ENCODE measurements at regions not wholly inside any gene's neighbourhood (a gene's known extent, or its start where the extent isn't known, plus 50 kb on each side); places are given as distances from the start of the nearest gene placed in this dataset.

GRCh38 chr2:147247749-147248148, 597.1 kb upstream of the ACVR2A start:
- Histone ChIP-seq H3K36me3 (ENCODE audit: low read depth) (no peaks in the 10 kb centered on the region), H3K4me3 (ENCODE audit: severe bottlenecking) (no peak overlapping the region), H3K27me3 (ENCODE audit: insufficient read depth, poor library complexity, severe bottlenecking) (no peaks in the 10 kb centered on the region), H3K9me3 (ENCODE audit: severe bottlenecking) (no peaks in the 10 kb centered on the region), H3K27ac (ENCODE audit: poor library complexity, severe bottlenecking) (no peak overlapping the region), H3K4me1 (ENCODE audit: insufficient read depth, poor library complexity, severe bottlenecking) (no peaks in the 10 kb centered on the region)
- no peak for ATAC-seq (ENCODE audit: low read depth)
- TF ChIP-seq CTCF (IDR thresholded peaks at IDR 0.05; ENCODE audit: poor library complexity, severe bottlenecking), result no peak
- no peak for DNase-seq (ENCODE audit: low spot score)

- Histone ChIP-seq H3K36me3 (ENCODE audit: low read depth) (no peaks in the 10 kb centered on the region), H3K9me3 (ENCODE audit: severe bottlenecking) (no peaks in the 10 kb centered on the region), H3K27ac (ENCODE audit: poor library complexity, severe bottlenecking) (no peak overlapping the region), H3K4me1 (ENCODE audit: insufficient read depth, poor library complexity, severe bottlenecking) (no peaks in the 10 kb centered on the region), H3K27me3 (ENCODE audit: insufficient read depth, poor library complexity, severe bottlenecking) (no peaks in the 10 kb centered on the region), H3K4me3 (ENCODE audit: severe bottlenecking) (no peak overlapping the region)
- no peak for TF ChIP-seq CTCF (IDR thresholded peaks at IDR 0.05; ENCODE audit: poor library complexity, severe bottlenecking)
- DNase-seq (ENCODE audit: low spot score) (no peak), ATAC-seq (ENCODE audit: low read depth) (no peak)
Measured at GRCh38 chr2:147242445-147242844, 602.4 kb upstream of the ACVR2A start.

- no peak for DNase-seq (ENCODE audit: low spot score)
- no peak for ATAC-seq (ENCODE audit: low read depth)
Measured at GRCh38 chr2:147236601-147237000, 608.2 kb upstream of the ACVR2A start.

GRCh38 chr2:147232225-147232669, 612.6 kb upstream of the ACVR2A start:
- Histone ChIP-seq H3K36me3 (ENCODE audit: low read depth) (no peaks in the 10 kb centered on the region), H3K4me3 (ENCODE audit: severe bottlenecking) (no peak overlapping the region), H3K9me3 (ENCODE audit: severe bottlenecking) (no peaks in the 10 kb centered on the region), H3K4me1 (ENCODE audit: insufficient read depth, poor library complexity, severe bottlenecking) (no peaks in the 10 kb centered on the region), H3K27me3 (ENCODE audit: insufficient read depth, poor library complexity, severe bottlenecking) (no peaks in the 10 kb centered on the region), H3K27ac (ENCODE audit: poor library complexity, severe bottlenecking) (no peak overlapping the region)
- no peak for ATAC-seq (ENCODE audit: low read depth)
- no peak for DNase-seq (ENCODE audit: low spot score)
- TF ChIP-seq CTCF (IDR thresholded peaks at IDR 0.05; ENCODE audit: poor library complexity, severe bottlenecking), result no peak

More at GRCh38 chr2:147236601-147237000, 608.2 kb upstream of the ACVR2A start:
- Histone ChIP-seq H3K4me3 (ENCODE audit: severe bottlenecking) (no peak overlapping the region), H3K27me3 (ENCODE audit: insufficient read depth, poor library complexity, severe bottlenecking) (no peaks in the 10 kb centered on the region), H3K36me3 (ENCODE audit: low read depth) (no peaks in the 10 kb centered on the region), H3K9me3 (ENCODE audit: severe bottlenecking) (no peaks in the 10 kb centered on the region), H3K4me1 (ENCODE audit: insufficient read depth, poor library complexity, severe bottlenecking) (no peaks in the 10 kb centered on the region), H3K27ac (ENCODE audit: poor library complexity, severe bottlenecking) (no peak overlapping the region)
- no peak for TF ChIP-seq CTCF (IDR thresholded peaks at IDR 0.05; ENCODE audit: poor library complexity, severe bottlenecking)

GRCh38 chr2:147231607-147232006, 613.2 kb upstream of the ACVR2A start:
- no peaks in the 10 kb centered on the region for H3K4me1 ChIP-seq (ENCODE audit: insufficient read depth, poor library complexity, severe bottlenecking)
- H3K4me3 ChIP-seq (ENCODE audit: severe bottlenecking), result no peak overlapping the region
- H3K27me3 ChIP-seq (ENCODE audit: insufficient read depth, poor library complexity, severe bottlenecking), result no peaks in the 10 kb centered on the region
- TF ChIP-seq CTCF (IDR thresholded peaks at IDR 0.05; ENCODE audit: poor library complexity, severe bottlenecking), result no peak
- H3K36me3 ChIP-seq (ENCODE audit: low read depth), result no peaks in the 10 kb centered on the region
- ATAC-seq (ENCODE audit: low read depth) (no peak), DNase-seq (ENCODE audit: low spot score) (no peak)
- no peaks in the 10 kb centered on the region for H3K9me3 ChIP-seq (ENCODE audit: severe bottlenecking)
- no peak overlapping the region for H3K27ac ChIP-seq (ENCODE audit: poor library complexity, severe bottlenecking)

Data from RWPE2 (cell line).